Ishikawa (cell line): ENCODE measurements at regions not wholly inside any gene's neighbourhood (a gene's known extent, or its start where the extent isn't known, plus 50 kb on each side); places are given as distances from the start of the nearest gene placed in this dataset.

Experiments used
- CEBPB ChIP-seq: IDR thresholded peaks from 2 replicates; pipeline ENCODE4 v1.6.1; 2012
- CREB1 ChIP-seq: IDR thresholded peaks from 2 replicates; pipeline ENCODE4 v1.6.1; 2012; ENCODE audit warnings: low read depth
- EGR1 ChIP-seq: IDR thresholded peaks from 2 replicates; pipeline ENCODE4 v1.6.1; 2012
- EP300 ChIP-seq: IDR thresholded peaks from 2 replicates; pipeline ENCODE4 v1.6.1; 2012; ENCODE audit warnings: borderline replicate concordance
- FOXM1 ChIP-seq: IDR thresholded peaks from 2 replicates; pipeline ENCODE4 v1.6.1; 2012; ENCODE audit warnings: low read depth, borderline replicate concordance
- MAX ChIP-seq: IDR thresholded peaks from 2 replicates; pipeline ENCODE4 v1.6.1; 2012
- NFIC ChIP-seq: IDR thresholded peaks from 2 replicates; pipeline ENCODE4 v1.6.1; 2012
- RAD21 ChIP-seq: IDR thresholded peaks from 2 replicates; pipeline ENCODE4 v1.6.1; 2012; ENCODE audit warnings: low read depth
- REST ChIP-seq: IDR thresholded peaks from 2 replicates; pipeline ENCODE4 v1.6.1; 2012; ENCODE audit warnings: low read depth, mild to moderate bottlenecking
- TAF1 ChIP-seq: IDR thresholded peaks from 2 replicates; pipeline ENCODE4 v1.6.1; 2012; ENCODE audit warnings: low read depth, mild to moderate bottlenecking
- TCF12 ChIP-seq: IDR thresholded peaks from 2 replicates; pipeline ENCODE4 v1.6.1; 2012; ENCODE audit warnings: low read depth
- TEAD4 ChIP-seq: IDR thresholded peaks from 2 replicates; pipeline ENCODE4 v1.6.1; 2012
- USF1 ChIP-seq: IDR thresholded peaks from 2 replicates; pipeline ENCODE4 v1.6.1; 2012
- YY1 ChIP-seq: IDR thresholded peaks from 2 replicates; pipeline ENCODE4 v1.6.1; 2012; ENCODE audit warnings: low read depth
- ZBTB7A ChIP-seq: IDR thresholded peaks from 2 replicates; pipeline ENCODE4 v1.6.1; 2012; ENCODE audit warnings: low read depth

GRCh38 chr15:100758555-100758954 is 121.1 kb upstream of the ALDH1A3 start:
- TF ChIP-seq CEBPB (no peak), EP300 (no peak), TEAD4 (no peak), ZBTB7A (no peak), REST (no peak), USF1 (no peak), FOXM1 (no peak), NFIC (no peak), MAX (no peak), YY1 (no peak), CREB1 (no peak), TCF12 (no peak), TAF1 (no peak), RAD21 (no peak), EGR1 (no peak)

GRCh38 chr15:100759106-100759505 is 120.5 kb upstream of the ALDH1A3 start:
- TF ChIP-seq RAD21 (no peak), TEAD4 (no peak), YY1 (no peak), CEBPB (no peak), ZBTB7A (no peak), USF1 (no peak), FOXM1 (no peak), TAF1 (no peak), REST (no peak), MAX (no peak), TCF12 (no peak), EGR1 (no peak), EP300 (no peak), NFIC (no peak), CREB1 (no peak)

- TF ChIP-seq EGR1 (no peak), TAF1 (no peak), USF1 (no peak), TCF12 (no peak), ZBTB7A (no peak), TEAD4 (no peak), FOXM1 (no peak), NFIC (no peak), CREB1 (no peak), EP300 (no peak), CEBPB (no peak), REST (no peak), YY1 (no peak), RAD21 (no peak), MAX (no peak)
These were observed 119.8 kb upstream of the ALDH1A3 start for GRCh38 chr15:100759698-100760356.
